Activated T-cell treated with anti-CD3 and anti-CD28 coated beads, Interleukin-2, amount 50 U/mL, for 24 hours (primary cell): ENCODE measurements at regions not wholly inside any gene's neighbourhood (a gene's known extent, or its start where the extent isn't known, plus 50 kb on each side); places are given as distances from the start of the nearest gene placed in this dataset.

Experiments used
- DNase-seq: peaks from one replicate; pipeline ENCODE4 v3.0.0-alpha.2; 2020
- H3K27ac Mint-ChIP-seq: 2 replicates; pipeline ENCODE4 v1.8.0; 2020; ENCODE audit warnings: mild to moderate bottlenecking, mixed read lengths
- H3K27me3 Mint-ChIP-seq: 2 replicates; pipeline ENCODE4 v1.8.0; 2020; ENCODE audit warnings: mixed read lengths
- H3K36me3 Mint-ChIP-seq: 2 replicates; pipeline ENCODE4 v1.8.0; 2020; ENCODE audit warnings: low read depth, mixed read lengths
- H3K4me1 Mint-ChIP-seq: 2 replicates; pipeline ENCODE4 v1.8.0; 2020; ENCODE audit warnings: low read depth, mixed read lengths
- H3K4me3 Mint-ChIP-seq: 2 replicates; pipeline ENCODE4 v1.8.0; 2020; ENCODE audit warnings: mild to moderate bottlenecking, moderate library complexity, mixed read lengths
- H3K9me3 Mint-ChIP-seq: 2 replicates; pipeline ENCODE4 v1.8.0; 2020; ENCODE audit warnings: mixed read lengths

DNA sequence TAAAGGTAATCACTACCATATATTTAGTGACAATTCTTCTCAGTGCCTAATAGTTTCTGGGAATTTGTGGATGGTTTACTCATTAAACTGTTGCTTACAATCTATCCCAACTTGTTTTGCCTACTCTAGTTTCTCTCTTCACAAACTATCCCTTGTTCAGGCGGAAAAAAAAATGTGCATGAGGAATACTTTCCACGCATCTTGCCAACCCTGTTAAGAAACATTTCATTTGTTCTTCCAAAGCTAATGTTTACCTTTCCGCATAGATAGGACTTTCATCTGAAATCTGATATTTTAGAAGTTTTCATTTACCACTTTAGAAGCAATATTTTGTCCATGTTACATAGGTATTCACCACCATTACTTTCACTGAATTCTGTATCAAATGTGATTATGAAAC is 191.9 kb downstream of the MDFIC start:
- no peaks in the 10 kb centered on the region for H3K4me1 Mint-ChIP-seq
- no peaks in the 10 kb centered on the region for H3K36me3 Mint-ChIP-seq
- DNase-seq: no peak
- H3K4me3 Mint-ChIP-seq: no peak overlapping the region
- H3K27ac Mint-ChIP-seq: no peak overlapping the region
- no peaks in the 10 kb centered on the region for H3K9me3 Mint-ChIP-seq
- H3K27me3 Mint-ChIP-seq: no peaks in the 10 kb centered on the region

DNA sequence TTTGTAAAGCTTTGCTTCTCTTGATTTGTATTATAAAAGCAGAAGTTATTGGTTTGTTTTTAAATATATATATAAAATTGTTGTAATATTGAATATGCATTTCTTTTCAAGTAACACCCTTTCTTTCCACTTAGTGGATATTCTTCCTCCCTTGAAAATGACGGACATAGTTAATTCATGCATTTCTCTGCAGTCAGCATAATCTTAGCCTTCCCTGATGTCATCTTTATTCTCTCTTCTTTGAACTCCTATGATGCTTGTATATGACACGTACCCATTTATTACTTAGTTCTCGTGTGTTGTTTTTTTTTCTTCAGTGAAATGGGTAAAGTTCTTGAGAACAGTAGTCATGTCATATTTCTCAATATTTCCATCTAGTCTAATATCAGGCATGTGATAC is 191.2 kb downstream of the MDFIC start:
- Mint-ChIP-seq H3K36me3 (no peaks in the 10 kb centered on the region), H3K4me3 (no peak overlapping the region), H3K27ac (no peak overlapping the region), H3K4me1 (no peaks in the 10 kb centered on the region), H3K27me3 (no peaks in the 10 kb centered on the region), H3K9me3 (no peaks in the 10 kb centered on the region)
- no peak for DNase-seq

DNA sequence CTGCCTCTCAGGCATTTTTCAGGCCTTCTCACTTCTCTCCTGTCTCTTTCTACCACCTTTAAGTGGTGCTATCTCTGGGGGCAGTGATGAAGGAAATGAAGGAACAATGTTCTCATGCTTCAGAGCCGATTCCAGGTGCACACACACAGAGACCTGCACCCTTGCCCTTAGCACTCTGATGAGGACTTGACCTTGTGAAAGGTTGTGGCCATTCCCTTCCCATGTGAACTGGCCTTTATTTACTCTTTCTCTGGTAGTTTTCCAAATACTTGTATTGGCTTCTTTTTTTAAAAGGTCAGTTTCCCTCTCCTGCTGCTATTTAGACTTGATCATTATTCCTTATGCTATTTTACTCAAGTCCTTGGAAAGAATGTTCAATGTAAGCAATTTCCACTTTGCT is 188.6 kb downstream of the MDFIC start:
- Mint-ChIP-seq H3K36me3 (no peaks in the 10 kb centered on the region), H3K4me3 (no peak overlapping the region), H3K27me3 (no peaks in the 10 kb centered on the region), H3K4me1 (no peaks in the 10 kb centered on the region), H3K9me3 (no peaks in the 10 kb centered on the region), H3K27ac (no peak overlapping the region)
- no peak for DNase-seq

DNA sequence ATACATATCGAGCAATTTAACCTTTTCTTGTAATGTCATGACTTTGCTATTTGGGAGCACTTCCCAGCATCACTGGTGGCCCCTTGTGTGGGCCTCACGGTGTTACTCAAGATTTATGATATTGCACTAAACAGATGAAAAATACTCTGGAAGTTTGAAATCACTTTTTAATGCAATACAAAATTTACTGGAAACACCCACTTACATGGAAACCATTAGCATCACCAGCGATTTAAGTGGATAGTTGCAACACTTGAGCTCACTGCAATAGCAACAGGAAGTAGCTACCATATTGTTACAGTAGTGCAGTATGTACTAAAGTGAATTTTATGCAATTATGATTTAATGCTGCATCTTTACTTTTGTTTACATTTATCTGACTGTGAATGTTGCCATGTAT is 184.4 kb downstream of the MDFIC start:
- H3K9me3 Mint-ChIP-seq: no peaks in the 10 kb centered on the region
- no peak overlapping the region for H3K27ac Mint-ChIP-seq
- H3K4me3 Mint-ChIP-seq: no peak overlapping the region
- no peaks in the 10 kb centered on the region for H3K27me3 Mint-ChIP-seq
- no peaks in the 10 kb centered on the region for H3K36me3 Mint-ChIP-seq
- no peak for DNase-seq
- H3K4me1 Mint-ChIP-seq: no peaks in the 10 kb centered on the region

DNA sequence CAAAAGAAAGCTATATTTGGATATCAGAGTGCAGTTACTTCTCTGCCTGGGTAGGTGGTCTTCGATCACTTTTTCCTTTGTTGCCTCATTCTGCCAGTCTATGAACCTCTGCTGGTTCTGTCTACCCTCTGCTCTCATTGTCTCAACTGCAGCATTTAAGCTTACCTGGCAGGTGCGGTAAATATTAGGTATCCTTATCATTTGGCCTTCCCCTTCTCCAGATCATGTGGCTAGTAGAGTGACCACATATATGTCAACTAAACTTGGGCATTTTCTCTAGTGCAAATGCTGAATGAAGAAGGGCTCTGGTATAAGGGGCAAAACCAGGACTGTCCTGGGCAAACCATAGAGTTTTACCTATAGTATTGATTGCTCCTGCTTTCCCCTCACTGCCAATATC is 180.8 kb downstream of the MDFIC start:
- no peak overlapping the region for H3K4me3 Mint-ChIP-seq
- no peak overlapping the region for H3K27ac Mint-ChIP-seq
- H3K9me3 Mint-ChIP-seq: no peaks in the 10 kb centered on the region
- H3K36me3 Mint-ChIP-seq: no peaks in the 10 kb centered on the region
- no peaks in the 10 kb centered on the region for H3K4me1 Mint-ChIP-seq
- H3K27me3 Mint-ChIP-seq: no peaks in the 10 kb centered on the region
- no peak for DNase-seq

DNA sequence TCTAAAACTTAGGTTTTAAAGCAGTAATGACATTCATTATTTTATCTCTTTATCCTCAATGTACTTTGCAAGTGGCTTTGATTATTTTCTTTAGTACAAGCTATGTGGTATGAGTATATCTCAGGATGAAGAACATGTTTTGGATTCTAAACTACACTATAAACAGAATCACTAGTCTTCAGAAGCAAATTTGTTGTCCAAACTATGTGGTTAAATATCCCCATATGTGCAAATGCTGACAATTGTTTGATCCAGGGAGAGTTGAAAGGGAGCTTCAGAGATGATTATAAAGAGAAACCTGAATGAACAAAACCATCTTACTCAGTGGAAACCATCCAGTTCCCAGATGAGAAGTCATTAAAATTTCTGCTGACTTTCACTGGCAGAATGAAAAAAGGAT is 179.3 kb downstream of the MDFIC start:
- Mint-ChIP-seq H3K4me1 (peaks cover 11% of the 10 kb centered on the region), H3K27me3 (no peaks in the 10 kb centered on the region), H3K27ac (no peak overlapping the region), H3K36me3 (no peaks in the 10 kb centered on the region), H3K4me3 (no peak overlapping the region), H3K9me3 (no peaks in the 10 kb centered on the region)
- DNase-seq: no peak

DNA sequence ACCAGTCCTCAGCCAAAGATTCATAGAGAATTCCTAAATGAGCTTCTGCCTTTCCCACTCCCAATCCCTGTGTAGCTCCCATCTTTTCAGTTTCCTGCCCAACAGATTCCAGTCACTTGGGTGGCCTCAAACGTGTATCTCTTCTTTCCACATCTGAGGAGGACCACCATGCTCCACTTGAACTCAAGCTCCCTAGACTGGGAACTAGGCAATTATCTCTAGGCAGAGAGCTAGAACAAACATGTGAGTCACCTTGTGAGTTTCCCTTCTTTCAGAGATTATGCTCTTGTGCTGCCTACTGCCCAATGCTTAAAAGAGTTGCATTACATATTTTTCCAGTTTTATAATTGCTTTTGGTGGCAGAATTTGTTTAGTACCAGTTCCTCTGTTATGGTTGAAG is 178.0 kb downstream of the MDFIC start:
- DNase-seq: no peak
- H3K27ac Mint-ChIP-seq: no peak overlapping the region

DNA sequence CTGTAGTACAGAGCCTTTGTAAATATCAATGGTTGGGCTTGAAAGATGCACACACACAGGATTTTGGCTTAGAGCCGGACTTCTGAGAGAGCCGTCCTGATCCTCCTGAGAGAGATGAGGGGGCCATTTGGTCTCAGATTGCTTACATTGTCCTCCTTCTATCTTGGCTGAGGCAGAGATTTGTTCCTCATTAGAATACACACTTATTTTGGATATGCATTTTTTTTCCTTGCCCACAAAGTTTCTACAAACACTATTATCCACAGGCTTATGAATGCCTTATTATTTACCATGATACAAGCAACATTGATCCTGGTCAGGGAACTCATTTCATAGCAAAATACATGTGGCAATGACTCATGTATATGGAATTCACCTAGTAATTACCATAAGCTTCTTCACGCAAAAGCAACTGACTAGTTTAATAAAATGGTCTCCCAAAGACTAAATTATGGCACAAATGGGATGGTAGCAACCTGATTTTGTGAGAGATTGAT is 175.3 kb downstream of the MDFIC start:
- peaks cover 11% of the 10 kb centered on the region for H3K4me1 Mint-ChIP-seq
- H3K27ac Mint-ChIP-seq: no peak overlapping the region
- H3K36me3 Mint-ChIP-seq: no peaks in the 10 kb centered on the region
- H3K9me3 Mint-ChIP-seq: no peaks in the 10 kb centered on the region
- H3K27me3 Mint-ChIP-seq: no peaks in the 10 kb centered on the region
- DNase-seq: no peak
- H3K4me3 Mint-ChIP-seq: no peak overlapping the region

More for the DNA sequence above, 178.0 kb downstream of the MDFIC start:
- Mint-ChIP-seq H3K4me1 (peaks cover 11% of the 10 kb centered on the region), H3K27me3 (no peaks in the 10 kb centered on the region), H3K9me3 (no peaks in the 10 kb centered on the region), H3K4me3 (no peak overlapping the region), H3K36me3 (no peaks in the 10 kb centered on the region)

DNA sequence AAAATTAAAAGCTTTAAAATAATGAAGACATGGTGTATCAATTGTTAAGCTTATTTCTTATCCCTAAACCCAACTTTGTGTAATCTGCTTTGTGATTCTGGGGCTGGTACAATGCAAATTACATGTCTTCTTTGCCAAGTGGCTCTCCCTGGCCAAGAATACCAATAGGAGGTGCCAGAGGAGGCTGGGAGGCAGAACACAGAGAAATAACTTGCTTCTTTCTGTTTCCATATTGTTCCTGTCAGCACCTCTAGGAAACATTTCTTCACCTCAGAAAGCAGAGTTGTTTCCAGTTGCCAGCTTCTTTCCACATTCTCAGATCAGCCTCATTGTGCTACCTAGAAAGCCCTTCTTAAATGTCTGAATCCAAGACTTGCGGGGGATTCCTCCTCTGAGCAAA is 174.4 kb downstream of the MDFIC start:
- Mint-ChIP-seq H3K27ac (no peak overlapping the region), H3K4me3 (no peak overlapping the region), H3K27me3 (no peaks in the 10 kb centered on the region), H3K4me1 (peaks cover 11% of the 10 kb centered on the region), H3K9me3 (no peaks in the 10 kb centered on the region), H3K36me3 (no peaks in the 10 kb centered on the region)
- DNase-seq: no peak

DNA sequence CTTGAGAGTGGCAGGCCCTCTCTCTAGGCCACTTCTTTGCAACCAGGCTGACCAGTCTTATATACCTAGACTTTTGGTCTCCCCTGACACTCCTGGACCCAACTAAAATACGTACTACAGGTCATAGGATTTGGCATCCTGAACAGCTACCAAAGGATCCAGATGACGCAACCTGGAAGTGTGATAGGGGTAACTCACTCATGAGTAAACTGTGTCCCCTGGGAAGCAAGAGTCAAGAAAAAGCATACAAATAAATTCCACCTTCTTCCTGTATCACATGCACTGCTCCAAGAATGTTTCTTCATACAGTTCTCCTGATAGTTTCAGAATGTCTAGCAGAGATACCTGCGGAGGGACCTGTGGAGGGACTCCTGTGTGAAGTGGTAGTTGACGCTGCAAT is 172.3 kb downstream of the MDFIC start:
- no peaks in the 10 kb centered on the region for H3K27me3 Mint-ChIP-seq
- H3K4me3 Mint-ChIP-seq: no peak overlapping the region
- peaks cover 13% of the 10 kb centered on the region for H3K4me1 Mint-ChIP-seq
- no peak for DNase-seq
- H3K27ac Mint-ChIP-seq: no peak overlapping the region
- no peaks in the 10 kb centered on the region for H3K36me3 Mint-ChIP-seq
- H3K9me3 Mint-ChIP-seq: no peaks in the 10 kb centered on the region

DNA sequence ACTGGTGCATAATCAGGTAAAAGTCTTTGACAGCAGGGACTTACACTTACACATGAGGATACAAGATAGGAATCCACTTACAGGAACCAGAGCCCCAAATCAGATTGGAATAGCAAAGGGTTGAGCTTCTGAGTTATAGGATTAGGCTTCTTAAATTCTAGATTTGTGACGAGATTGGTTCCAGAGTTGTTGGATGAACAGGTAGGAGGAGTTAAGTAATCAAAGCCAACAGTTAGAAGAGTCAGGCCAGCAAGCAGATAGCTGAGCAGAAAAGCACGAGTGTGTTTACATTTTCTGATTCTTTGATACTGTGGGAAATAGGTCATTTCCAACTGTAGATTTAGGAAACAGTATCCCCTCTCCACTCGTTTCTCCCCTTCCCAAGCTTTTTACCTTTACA is 167.0 kb downstream of the MDFIC start:
- Mint-ChIP-seq H3K4me1 (peaks cover 2% of the 10 kb centered on the region), H3K4me3 (no peak overlapping the region), H3K36me3 (no peaks in the 10 kb centered on the region), H3K27ac (no peak overlapping the region), H3K27me3 (no peaks in the 10 kb centered on the region), H3K9me3 (no peaks in the 10 kb centered on the region)
- DNase-seq: no peak

DNA sequence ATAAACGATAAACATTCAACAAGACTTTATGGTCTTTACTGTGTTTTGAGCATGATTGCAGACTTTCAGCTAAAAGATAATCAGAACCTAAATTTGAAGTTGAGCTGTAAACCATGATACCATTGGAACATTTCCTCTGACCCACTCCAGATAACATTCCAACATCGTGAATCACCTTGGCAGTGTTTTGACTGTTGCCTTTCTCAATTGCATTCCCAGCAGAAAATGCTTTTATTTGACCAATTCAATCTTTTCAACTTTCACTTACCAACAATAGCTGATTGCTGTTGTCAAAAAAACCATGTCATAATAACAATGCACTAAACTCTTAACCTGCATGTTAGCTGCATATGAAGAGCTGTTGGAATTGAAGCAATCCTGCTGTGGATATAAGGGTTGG is 165.5 kb downstream of the MDFIC start:
- Mint-ChIP-seq H3K36me3 (no peaks in the 10 kb centered on the region), H3K4me1 (peaks cover 2% of the 10 kb centered on the region), H3K27me3 (no peaks in the 10 kb centered on the region), H3K4me3 (no peak overlapping the region), H3K27ac (no peak overlapping the region), H3K9me3 (no peaks in the 10 kb centered on the region)
- no peak for DNase-seq

DNA sequence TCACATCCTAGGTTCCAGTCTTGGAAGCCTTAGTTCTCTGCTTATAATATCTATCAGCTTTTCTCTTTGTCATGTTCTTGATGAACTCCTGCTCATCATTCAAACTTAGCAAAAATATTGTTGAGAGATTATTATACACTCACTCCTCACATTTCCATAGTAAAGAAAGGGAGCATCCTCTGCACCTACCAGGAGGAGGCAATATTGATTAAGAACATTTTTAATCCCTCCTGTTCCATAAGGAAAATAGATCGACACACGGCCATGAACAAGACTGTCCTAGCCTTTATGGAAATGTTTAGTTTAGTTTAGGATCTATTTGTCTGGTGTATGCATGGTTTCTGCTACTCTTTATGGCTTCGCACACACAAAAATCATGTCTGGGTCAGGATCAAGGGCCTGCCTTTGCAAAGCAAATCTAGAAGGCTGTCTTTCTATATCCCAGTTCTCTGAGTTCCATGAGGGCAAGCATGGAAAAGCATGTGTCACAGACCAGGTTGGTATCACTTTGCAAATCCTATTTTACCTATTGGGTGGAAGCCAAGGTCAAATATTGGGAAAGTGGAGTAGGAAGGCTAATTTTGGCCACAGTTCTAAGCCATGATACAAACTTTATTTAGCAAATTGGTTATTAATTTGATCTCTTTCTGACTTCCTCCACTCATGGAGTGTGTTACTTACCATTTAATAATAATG is 164.4 kb downstream of the MDFIC start:
- Mint-ChIP-seq H3K27ac (no peak overlapping the region), H3K27me3 (no peaks in the 10 kb centered on the region), H3K36me3 (no peaks in the 10 kb centered on the region), H3K9me3 (no peaks in the 10 kb centered on the region), H3K4me1 (peaks cover 2% of the 10 kb centered on the region), H3K4me3 (no peak overlapping the region)
- no peak for DNase-seq

DNA sequence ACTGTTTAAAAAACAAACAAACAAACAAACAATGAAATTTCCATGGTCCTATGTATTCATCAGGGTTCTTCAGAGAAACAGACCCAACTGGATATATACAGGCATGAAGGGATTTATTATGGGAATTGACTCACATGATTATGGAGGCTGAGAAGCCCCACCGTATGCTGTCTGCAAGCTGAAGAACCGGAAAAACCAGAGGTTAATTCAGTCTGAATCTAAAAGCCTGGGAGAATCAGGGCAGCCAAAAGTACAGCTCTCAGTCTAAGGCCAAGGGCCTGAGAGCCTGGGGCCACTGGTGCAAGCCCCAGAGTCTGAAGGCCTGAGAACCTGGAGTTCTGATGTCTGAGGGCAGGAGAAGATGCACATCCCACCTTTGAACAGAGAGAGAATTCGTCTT is 163.5 kb downstream of the MDFIC start:
- peaks cover 2% of the 10 kb centered on the region for H3K4me1 Mint-ChIP-seq
- no peak overlapping the region for H3K27ac Mint-ChIP-seq
- H3K4me3 Mint-ChIP-seq: no peak overlapping the region
- H3K27me3 Mint-ChIP-seq: no peaks in the 10 kb centered on the region
- H3K9me3 Mint-ChIP-seq: no peaks in the 10 kb centered on the region
- DNase-seq: no peak
- no peaks in the 10 kb centered on the region for H3K36me3 Mint-ChIP-seq

DNA sequence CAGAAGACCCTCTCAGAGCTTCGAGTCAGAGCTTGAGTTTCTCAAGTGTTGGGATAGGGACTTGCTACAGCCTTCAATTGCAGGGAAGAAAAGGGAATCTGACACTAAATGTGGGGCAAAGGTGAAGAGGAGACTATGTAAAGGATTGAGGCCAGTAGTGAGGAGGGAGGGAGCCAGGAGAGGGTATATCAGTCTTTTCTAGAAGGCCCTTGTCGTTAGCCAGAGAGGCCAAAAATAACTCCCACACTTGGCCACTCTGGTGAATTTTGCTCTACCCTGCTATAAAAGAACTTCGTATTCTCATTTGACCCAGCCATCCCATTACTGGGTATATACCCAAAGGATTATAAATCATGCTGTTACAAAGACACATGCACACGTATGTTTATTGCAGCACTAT is 162.0 kb downstream of the MDFIC start:
- H3K4me1 Mint-ChIP-seq: no peaks in the 10 kb centered on the region
- H3K36me3 Mint-ChIP-seq: no peaks in the 10 kb centered on the region
- H3K4me3 Mint-ChIP-seq: no peak overlapping the region
- H3K9me3 Mint-ChIP-seq: no peaks in the 10 kb centered on the region
- DNase-seq: no peak
- H3K27me3 Mint-ChIP-seq: no peaks in the 10 kb centered on the region
- no peak overlapping the region for H3K27ac Mint-ChIP-seq

DNA sequence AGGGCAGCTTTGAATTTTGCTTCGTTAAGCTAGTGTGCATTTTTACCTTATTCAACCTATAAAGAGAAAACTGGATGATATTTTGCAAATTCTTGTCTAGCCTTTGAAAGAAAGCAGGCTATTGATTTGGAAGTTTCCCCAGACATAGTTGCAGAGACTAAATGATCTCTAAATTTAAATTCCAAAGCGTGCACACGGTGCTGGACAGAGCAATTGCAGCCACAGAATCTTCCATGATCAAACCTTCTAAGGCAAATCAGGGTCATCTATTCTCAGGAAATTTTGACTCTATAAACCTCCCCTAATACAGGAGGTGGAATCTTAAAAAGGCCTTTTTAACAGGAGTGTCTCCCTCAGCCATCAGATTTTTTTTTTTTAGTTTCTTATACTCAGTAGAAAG is 159.9 kb downstream of the MDFIC start:
- Mint-ChIP-seq H3K27ac (no peak overlapping the region), H3K9me3 (no peaks in the 10 kb centered on the region), H3K36me3 (no peaks in the 10 kb centered on the region), H3K27me3 (no peaks in the 10 kb centered on the region), H3K4me3 (no peak overlapping the region), H3K4me1 (no peaks in the 10 kb centered on the region)
- no peak for DNase-seq
